K562 (cell line): ENCODE measurements at regions not wholly inside any gene's neighbourhood (a gene's known extent, or its start where the extent isn't known, plus 50 kb on each side); places are given as distances from the start of the nearest gene placed in this dataset.

ENCODE experiments used
- HDAC2 ChIP-seq: fragments of 450-650 bp; IDR thresholded peaks from 2 replicates; pipeline ENCODE4 v1.6.1; 2016; ENCODE audit warnings: mild to moderate bottlenecking
- HOXB6 ChIP-seq: fragments of 250-450 bp; sonication (Bioruptor Pico); IDR thresholded peaks from 2 replicates; pipeline ENCODE4 v1.5.1; 2022; ENCODE audit warnings: mild to moderate bottlenecking, borderline replicate concordance
- SMC3 ChIP-seq: conservative IDR thresholded peaks from 2 replicates; pipeline ENCODE4 v1.6.1; 2011; ENCODE audit warnings: low read depth, low read length, improper control_type of control experiment; ENCODE audit not compliant: insufficient read depth
- ZNF589 ChIP-seq: fragments of 200-800 bp; sonication (Bioruptor generic); IDR thresholded peaks from 2 replicates; pipeline ENCODE4 v1.6.1; 2016; ENCODE audit warnings: low read depth, missing genetic modification characterization, missing compliant biosample characterization
- ZNF780A ChIP-seq: fragments of 250-450 bp; sonication (Bioruptor Pico); IDR thresholded peaks from 2 replicates; pipeline ENCODE4 v1.5.0; 2021; ENCODE audit warnings: mild to moderate bottlenecking
- TF ChIP-seq, protein P1 (sequence below): sonication (generic); formaldehyde crosslinking; IDR thresholded peaks from 2 replicates; pipeline ENCODE4 v1.8.1; 2023; ENCODE audit warnings: mild to moderate bottlenecking, missing genetic modification reagents
- TF ChIP-seq, protein P2 (sequence below), 3 experiments: IDR thresholded peaks in 2 of 3; conservative IDR thresholded peaks in 1 of 3; 2 replicates each; pipeline ENCODE4 v1.5.1; 2011 to 2012; ENCODE audit warnings: low read length in 3 of 3, mild to moderate bottlenecking in 3 of 3, control low read depth in 2 of 3, improper control_type of control experiment in 1 of 3, inconsistent platforms in 1 of 3, low read depth in 1 of 3, mixed read lengths in 1 of 3, moderate library complexity in 1 of 3; ENCODE audit not compliant: insufficient read depth in 2 of 3
- TF ChIP-seq, protein P3 (sequence below): fragments of 450-650 bp; formaldehyde crosslinking; IDR thresholded peaks from 2 replicates; pipeline ENCODE4 v1.4.0; 2020; ENCODE audit warnings: mild to moderate bottlenecking, mixed read lengths

DNA sequence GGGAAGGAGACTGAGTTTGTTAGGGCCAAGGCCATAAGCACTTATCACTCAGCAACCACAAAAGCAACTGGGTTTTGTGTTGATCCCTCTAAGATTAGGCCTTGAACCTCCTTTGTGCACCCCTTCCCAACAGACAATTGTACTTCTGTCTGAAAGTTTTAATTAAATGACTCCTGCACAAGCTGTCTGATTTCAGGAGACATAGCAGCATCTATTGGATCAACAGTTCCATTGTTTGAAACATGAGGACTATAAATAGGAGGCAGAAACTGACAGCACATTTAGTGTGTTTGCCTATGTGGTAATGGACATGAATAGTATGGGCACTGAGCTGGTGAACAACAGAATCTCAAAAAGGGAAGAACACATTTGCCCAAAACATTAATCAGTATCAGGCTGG is 167.3 kb upstream of the KCNJ6 start:
- no peak for TF ChIP-seq HOXB6
- no peak for TF ChIP-seq HDAC2
- TF ChIP-seq, protein P1, sequence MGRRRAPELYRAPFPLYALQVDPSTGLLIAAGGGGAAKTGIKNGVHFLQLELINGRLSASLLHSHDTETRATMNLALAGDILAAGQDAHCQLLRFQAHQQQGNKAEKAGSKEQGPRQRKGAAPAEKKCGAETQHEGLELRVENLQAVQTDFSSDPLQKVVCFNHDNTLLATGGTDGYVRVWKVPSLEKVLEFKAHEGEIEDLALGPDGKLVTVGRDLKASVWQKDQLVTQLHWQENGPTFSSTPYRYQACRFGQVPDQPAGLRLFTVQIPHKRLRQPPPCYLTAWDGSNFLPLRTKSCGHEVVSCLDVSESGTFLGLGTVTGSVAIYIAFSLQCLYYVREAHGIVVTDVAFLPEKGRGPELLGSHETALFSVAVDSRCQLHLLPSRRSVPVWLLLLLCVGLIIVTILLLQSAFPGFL: no peak
- TF ChIP-seq, protein P2, sequence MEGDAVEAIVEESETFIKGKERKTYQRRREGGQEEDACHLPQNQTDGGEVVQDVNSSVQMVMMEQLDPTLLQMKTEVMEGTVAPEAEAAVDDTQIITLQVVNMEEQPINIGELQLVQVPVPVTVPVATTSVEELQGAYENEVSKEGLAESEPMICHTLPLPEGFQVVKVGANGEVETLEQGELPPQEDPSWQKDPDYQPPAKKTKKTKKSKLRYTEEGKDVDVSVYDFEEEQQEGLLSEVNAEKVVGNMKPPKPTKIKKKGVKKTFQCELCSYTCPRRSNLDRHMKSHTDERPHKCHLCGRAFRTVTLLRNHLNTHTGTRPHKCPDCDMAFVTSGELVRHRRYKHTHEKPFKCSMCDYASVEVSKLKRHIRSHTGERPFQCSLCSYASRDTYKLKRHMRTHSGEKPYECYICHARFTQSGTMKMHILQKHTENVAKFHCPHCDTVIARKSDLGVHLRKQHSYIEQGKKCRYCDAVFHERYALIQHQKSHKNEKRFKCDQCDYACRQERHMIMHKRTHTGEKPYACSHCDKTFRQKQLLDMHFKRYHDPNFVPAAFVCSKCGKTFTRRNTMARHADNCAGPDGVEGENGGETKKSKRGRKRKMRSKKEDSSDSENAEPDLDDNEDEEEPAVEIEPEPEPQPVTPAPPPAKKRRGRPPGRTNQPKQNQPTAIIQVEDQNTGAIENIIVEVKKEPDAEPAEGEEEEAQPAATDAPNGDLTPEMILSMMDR (IDR thresholded peaks at IDR 0.05 in 2 of 3, conservative IDR thresholded peaks at IDR 0.05 in 1 of 3; ENCODE audit: insufficient read depth in 2 of 3, low read depth in 1 of 3, low read length in 3 of 3): no peak
- TF ChIP-seq, protein P3, sequence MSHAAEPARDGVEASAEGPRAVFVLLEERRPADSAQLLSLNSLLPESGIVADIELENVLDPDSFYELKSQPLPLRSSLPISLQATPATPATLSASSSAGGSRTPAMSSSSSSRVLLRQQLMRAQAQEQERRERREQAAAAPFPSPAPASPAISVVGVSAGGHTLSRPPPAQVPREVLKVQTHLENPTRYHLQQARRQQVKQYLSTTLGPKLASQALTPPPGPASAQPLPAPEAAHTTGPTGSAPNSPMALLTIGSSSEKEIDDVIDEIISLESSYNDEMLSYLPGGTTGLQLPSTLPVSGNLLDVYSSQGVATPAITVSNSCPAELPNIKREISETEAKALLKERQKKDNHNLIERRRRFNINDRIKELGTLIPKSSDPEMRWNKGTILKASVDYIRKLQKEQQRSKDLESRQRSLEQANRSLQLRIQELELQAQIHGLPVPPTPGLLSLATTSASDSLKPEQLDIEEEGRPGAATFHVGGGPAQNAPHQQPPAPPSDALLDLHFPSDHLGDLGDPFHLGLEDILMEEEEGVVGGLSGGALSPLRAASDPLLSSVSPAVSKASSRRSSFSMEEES: no peak
- no peak for TF ChIP-seq ZNF589 (CRISPR knock-in tag)
- TF ChIP-seq SMC3: no peak
- TF ChIP-seq ZNF780A (CRISPR knock-in tag): no peak
